Activated CD4-positive, alpha-beta T cell treated with anti-CD3 and anti-CD28 coated beads, Interleukin-10, Interleukin-2, amounts not matched to agents 100 ng/mL and 50 ng/mL, durations not matched to agents 16 hours and 8 hours (primary cell): ENCODE measurements at regions not wholly inside any gene's neighbourhood (a gene's known extent, or its start where the extent isn't known, plus 50 kb on each side); places are given as distances from the start of the nearest gene placed in this dataset.
A peak's percentile ranks its signal among the peaks of the same experiment; 100 is the strongest.

Experiments
- DNase-seq: peaks from one replicate; pipeline ENCODE4 v3.0.0-alpha.2; 2020

GRCh38 chr4:145345401-145345800 lies 136.3 kb upstream of the SMAD1 start:
- no peak for DNase-seq

DNA sequence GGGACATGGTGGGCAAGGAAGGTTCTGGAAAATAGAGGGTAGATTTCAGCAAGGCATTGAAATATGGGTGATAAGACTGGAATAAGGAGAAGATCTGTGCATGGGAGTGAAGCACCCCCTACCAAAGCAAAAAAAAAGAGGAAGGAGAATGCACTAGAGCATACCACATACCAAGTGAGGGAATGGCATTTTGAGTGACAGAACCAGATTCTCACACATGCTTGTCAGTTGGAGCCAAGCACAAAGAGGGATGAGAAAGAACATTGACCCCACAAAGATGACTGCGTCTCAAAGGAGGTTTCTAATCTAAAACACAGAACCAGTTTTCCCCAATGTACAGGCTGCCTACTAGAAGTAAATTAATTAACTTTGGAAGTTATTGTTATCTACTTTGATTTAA lies 140.3 kb upstream of the SMAD1 start:
- no peak for DNase-seq

DNA sequence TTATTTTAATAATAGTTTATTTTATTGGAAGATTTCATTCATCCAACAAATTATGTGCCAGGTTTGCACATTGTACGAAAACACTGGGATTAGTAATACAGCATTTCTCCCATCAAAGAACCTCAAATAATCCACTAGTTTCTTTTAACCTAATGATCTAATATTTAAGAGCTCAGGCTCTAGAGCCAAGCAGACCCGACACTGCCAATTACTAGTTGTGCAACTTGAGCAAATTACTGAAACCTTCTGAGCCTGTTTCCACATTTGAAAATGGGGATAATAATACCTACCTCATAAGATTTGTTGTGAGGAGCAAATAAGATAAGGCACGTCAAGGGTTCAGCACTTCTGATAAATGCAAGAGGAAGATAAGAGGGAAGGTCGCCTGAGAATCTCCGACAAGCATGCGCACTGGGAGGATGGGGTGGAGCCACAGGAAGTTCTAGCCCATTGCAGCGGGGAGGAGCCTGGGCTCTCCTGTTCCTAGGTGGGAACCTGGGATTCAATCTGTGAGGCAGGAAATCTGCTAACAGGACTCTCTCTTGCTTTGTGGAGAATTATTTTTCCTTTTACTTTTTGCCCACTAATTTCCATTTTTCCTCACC lies 141.5 kb upstream of the SMAD1 start:
- no peak for DNase-seq

DNA sequence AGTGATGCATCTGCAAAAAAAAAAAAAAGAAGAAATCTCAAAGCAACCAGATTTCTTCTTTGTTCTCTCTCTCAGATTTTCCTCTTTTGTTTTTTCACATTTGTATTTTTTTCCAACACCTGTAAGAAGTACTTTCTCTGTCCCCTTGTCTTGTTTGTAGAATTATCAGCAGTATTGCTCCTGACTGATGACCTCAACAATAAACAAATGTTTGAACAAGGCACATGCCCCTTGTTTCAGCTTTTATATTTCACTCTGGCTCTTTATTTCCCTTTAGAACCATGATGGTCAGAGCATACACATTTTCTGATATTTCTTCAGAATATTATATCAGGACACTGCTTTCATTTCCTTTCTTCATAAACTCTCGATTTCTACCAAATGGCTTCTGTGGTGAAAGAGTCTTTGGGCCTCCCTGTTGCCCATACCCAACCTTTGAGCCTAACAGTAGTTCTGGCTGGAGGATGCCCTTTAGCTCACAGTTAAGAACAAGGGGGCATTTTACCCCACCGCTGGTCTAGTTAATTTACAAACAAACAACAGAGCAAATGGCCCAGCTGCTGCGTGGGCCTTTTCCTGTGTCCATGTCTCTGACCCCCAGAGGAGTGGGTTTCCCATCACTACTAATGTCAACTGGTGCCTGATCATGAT lies 142.5 kb upstream of the SMAD1 start:
- no peak for DNase-seq

DNA sequence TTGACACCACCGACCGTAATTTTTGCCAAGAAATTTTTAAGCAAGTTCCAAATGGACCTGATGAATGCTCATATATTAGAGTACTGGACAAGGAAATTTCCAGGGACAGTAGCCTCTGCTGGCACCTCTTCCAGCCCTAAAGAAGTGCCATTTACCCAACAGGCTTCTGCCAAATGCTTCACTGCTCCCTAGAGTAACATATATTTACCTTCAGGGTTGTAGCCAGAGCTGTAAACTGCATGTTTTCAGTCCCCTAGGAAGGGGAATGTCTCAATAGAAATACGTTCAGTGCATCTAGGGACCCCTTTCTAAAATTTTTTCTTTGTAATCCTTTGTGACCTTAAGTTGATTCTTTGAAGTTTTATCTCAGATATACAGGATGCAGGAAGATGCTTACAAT lies 143.1 kb upstream of the SMAD1 start:
- no peak for DNase-seq

DNA sequence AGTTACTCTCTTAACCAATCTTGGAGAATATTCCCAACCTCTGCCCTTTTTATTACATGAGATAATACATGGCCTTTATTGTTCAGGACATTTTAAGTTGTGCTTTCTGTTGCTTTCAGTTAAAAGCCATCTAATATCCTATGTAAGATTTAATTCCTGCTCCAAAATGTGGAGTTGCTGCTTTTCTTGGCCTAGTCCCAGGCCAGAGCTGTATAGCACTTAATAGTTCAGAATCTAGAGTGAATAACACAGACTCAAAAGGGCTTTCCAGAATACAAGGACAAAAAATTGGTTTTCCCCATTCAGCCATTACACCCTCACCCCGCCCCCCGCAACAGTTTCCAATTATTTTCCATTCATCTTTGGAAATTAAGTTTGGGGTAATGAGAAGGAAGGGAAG lies 144.3 kb upstream of the SMAD1 start:
- DNase-seq, result no peak

- no peak for DNase-seq
Observed at GRCh38 chr4:145333786-145334185, 147.9 kb upstream of the SMAD1 start.

- no peak for DNase-seq
Observed at GRCh38 chr4:145326491-145326890, 146.1 kb upstream of the OTUD4 start.

DNA sequence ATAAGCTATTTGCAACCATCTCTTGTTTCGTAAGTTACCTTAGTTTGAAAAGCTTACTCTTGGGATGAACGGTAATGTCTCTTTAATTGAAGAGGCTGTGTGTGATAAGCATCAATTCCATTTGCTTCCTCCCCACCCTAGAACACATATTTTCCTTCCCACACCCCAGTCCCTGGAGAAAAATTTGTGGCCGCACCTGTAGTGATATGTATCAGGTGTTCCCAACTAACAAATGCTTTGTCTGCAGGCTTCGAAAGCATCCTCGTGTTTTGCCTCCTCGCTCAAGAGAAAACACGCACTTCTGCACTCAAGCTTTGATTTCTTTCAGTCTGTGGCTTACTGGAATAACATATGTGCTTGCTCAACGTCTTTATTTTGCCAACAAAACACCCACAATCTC lies 143.8 kb upstream of the OTUD4 start:
- no peak for DNase-seq

- DNase-seq, result no peak
Observed at GRCh38 chr4:145320294-145320693, 139.9 kb upstream of the OTUD4 start.

GRCh38 chr4:145319751-145320150 lies 139.4 kb upstream of the OTUD4 start:
- no peak for DNase-seq

GRCh38 chr4:145316897-145317574 lies 136.6 kb upstream of the OTUD4 start:
- DNase-seq, result no peak

DNA sequence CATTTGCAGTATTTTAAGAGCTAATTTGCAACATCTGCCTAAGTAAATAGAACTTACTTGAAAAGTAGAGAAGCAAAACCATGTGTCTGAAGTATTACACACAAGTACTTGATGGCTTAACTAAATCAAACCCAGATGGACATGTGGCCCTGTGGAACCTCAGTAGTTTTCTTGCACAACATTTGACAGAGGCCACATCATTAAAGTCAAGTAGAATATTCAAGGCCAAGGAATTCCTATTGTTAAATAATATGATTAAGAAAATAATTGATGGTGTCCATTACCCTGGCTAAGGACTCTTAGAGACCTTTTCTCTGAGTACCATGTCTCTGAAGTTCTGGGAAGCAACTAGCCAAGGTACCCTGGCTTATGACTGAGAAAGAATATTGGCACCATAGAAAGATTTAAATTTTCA lies 135.4 kb upstream of the OTUD4 start:
- DNase-seq, result no peak

DNA sequence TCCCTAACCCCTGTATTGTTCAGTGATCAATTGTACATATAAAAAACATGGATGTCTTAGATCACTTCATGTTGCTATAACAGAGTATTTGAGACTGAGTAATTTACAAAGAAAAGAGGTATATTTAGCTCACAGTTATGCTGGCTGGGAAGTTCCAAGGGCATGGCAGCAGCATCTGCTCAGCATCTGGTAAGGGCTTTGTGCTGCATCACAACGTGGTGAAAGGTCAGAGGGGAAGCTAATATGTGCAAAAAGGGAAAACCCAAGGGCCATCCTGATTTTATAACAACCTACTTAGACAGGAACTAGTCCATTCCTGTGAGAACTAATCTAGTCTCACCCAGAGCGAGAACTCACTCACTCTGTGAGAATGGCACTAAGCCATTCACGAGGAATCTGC lies 128.2 kb upstream of the OTUD4 start:
- no peak for DNase-seq

GRCh38 chr4:145307763-145308430 lies 127.5 kb upstream of the OTUD4 start:
- peak; percentile 25 for DNase-seq

GRCh38 chr4:145307120-145307519 lies 126.7 kb upstream of the OTUD4 start:
- DNase-seq, result no peak

GRCh38 chr4:145302725-145303124 lies 122.3 kb upstream of the OTUD4 start:
- no peak for DNase-seq

- DNase-seq, result no peak
Observed at GRCh38 chr4:145301386-145302080, 121.1 kb upstream of the OTUD4 start.

GRCh38 chr4:145299380-145300076 lies 119.1 kb upstream of the OTUD4 start:
- peak; percentile 62 for DNase-seq

DNA sequence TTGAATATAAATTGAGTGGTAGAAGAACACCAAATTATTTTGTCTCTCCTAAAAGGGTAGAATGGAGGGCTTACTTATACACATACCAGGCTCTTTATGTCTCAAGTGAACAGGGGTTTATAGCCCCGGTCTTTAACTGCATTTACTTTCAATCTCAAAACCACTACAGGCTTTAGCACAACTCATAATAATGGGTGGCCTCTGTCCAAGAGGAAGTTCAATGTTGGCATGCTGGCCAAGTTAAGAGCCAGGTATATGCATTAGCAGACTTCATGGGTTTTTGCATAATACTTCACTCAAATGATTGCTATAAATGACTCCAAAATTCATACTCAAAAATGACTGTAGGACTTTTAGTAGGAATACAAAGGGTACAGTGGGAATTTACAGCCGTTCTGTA lies 118.5 kb upstream of the OTUD4 start:
- no peak for DNase-seq

DNA sequence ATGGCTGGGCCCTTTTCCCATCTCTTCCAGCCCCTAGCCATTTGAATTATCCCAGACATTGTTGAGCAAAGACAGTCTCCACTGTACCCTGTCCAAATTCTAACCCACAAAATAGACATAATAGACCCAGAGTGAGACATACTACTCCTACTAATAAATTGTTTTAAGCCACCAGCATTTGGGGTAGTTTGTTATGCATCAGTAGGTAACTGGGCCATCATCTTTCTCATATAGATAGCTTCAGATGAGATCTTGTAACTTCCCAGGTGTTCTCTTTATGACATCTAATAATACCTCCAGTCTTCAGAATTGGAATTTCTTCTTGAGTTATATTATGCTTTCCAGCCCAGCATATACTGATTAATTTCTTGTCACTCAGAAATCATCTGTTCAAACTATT lies 117.2 kb upstream of the OTUD4 start:
- DNase-seq, result no peak

DNA sequence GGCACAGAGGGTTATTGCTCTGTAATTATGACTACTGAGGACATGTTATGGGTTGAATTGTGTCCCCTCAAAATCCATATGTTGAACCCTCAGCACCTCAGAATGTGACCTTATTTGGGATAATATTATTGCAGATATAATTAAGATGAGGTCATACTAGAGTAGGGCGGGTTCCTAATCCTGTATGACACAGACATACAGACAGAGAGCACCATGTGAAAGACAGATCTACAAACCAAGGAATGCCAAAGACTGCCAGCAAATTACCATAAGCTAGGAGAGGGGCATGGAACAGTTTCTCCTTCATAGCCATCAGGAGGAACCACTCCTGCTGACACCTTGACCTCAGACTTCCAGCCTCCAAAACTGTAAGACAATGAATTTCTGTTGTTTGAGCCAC lies 115.2 kb upstream of the OTUD4 start:
- no peak for DNase-seq

DNA sequence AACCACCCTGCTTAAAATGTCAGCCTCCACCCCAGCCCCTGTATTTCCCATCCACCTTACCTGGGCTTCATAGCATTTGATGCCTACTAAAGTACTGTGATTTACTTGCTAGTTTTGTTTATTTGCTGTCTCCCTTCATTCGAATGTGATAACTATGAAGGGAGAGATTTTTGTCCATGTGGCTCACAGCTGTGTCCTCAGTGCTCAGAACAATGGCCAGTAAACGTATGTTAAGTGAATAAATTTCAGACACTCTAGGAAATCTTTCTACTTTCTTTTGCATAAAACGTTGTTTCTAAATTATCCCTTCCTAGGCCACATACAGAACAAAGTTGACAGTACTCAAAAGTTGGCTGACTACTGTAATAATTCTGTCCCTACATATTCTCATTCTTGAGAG lies 114.7 kb upstream of the OTUD4 start:
- no peak for DNase-seq
